ENCODE measurements at regions not wholly inside any gene's neighbourhood (a gene's known extent, or its start where the extent isn't known, plus 50 kb on each side); places are given as distances from the start of the nearest gene placed in this dataset.

GRCh38 chr11:19480540-19480939, 232.1 kb upstream of the NAV2 start:
- no peak for TF ChIP-seq POLR2AphosphoS5 (IDR thresholded peaks at IDR 0.05; ENCODE audit: low read depth, low read length)
- TF ChIP-seq, protein P1, sequence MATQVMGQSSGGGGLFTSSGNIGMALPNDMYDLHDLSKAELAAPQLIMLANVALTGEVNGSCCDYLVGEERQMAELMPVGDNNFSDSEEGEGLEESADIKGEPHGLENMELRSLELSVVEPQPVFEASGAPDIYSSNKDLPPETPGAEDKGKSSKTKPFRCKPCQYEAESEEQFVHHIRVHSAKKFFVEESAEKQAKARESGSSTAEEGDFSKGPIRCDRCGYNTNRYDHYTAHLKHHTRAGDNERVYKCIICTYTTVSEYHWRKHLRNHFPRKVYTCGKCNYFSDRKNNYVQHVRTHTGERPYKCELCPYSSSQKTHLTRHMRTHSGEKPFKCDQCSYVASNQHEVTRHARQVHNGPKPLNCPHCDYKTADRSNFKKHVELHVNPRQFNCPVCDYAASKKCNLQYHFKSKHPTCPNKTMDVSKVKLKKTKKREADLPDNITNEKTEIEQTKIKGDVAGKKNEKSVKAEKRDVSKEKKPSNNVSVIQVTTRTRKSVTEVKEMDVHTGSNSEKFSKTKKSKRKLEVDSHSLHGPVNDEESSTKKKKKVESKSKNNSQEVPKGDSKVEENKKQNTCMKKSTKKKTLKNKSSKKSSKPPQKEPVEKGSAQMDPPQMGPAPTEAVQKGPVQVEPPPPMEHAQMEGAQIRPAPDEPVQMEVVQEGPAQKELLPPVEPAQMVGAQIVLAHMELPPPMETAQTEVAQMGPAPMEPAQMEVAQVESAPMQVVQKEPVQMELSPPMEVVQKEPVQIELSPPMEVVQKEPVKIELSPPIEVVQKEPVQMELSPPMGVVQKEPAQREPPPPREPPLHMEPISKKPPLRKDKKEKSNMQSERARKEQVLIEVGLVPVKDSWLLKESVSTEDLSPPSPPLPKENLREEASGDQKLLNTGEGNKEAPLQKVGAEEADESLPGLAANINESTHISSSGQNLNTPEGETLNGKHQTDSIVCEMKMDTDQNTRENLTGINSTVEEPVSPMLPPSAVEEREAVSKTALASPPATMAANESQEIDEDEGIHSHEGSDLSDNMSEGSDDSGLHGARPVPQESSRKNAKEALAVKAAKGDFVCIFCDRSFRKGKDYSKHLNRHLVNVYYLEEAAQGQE (IDR thresholded peaks at IDR 0.05; ENCODE audit: insufficient read depth in 1 of 2, low read depth in 2 of 2, low read length in 2 of 2), result no peak
- no peak for TF ChIP-seq TAF1 (IDR thresholded peaks at IDR 0.05; ENCODE audit: borderline replicate concordance, insufficient read depth, low read length)
- TF ChIP-seq FOXP2 (optimal IDR thresholded peaks at IDR 0.05; ENCODE audit: borderline replicate concordance, extremely low read depth, extremely low read length, insufficient read depth), result no peak
- TF ChIP-seq SIN3A (IDR thresholded peaks at IDR 0.05; ENCODE audit: borderline replicate concordance, insufficient read depth, low read length), result no peak

DNA sequence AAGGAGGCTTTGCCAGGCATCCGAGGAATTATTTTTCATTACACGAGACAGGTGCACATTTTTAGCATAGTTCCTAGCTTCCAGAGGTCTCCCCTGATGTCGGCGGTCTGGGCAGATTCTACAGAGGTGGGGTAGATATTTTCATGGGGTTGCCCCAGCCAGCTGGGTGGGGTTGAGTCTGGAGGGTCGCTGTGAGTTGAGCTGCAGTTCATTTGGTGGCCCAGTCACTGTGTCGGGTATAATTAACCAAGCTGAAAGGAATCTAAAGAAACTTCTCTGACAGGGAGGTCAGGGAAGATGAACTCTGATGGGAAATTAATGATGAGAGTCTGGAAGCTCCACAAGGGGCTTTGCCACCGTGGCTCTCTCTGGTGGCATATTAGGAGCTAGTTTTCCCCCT, 233.7 kb upstream of the NAV2 start:
- TF ChIP-seq POLR2AphosphoS5 (IDR thresholded peaks at IDR 0.05; ENCODE audit: low read depth, low read length) (no peak), FOXP2 (optimal IDR thresholded peaks at IDR 0.05; ENCODE audit: borderline replicate concordance, extremely low read depth, extremely low read length, insufficient read depth) (no peak)
- TF ChIP-seq, protein P1 (IDR thresholded peaks at IDR 0.05; ENCODE audit: insufficient read depth in 1 of 2, low read depth in 2 of 2, low read length in 2 of 2), result no peak

GRCh38 chr11:19474954-19475721, 234.4 kb upstream of the E2F8 start:
- TF ChIP-seq FOXP2 (optimal IDR thresholded peaks at IDR 0.05; ENCODE audit: borderline replicate concordance, extremely low read depth, extremely low read length, insufficient read depth) (no peak), TAF1 (IDR thresholded peaks at IDR 0.05; ENCODE audit: borderline replicate concordance, insufficient read depth, low read length) (no peak), POLR2AphosphoS5 (IDR thresholded peaks at IDR 0.05; ENCODE audit: low read depth, low read length) (no peak)
- TF ChIP-seq, protein P1 (IDR thresholded peaks at IDR 0.05; ENCODE audit: insufficient read depth in 1 of 2, low read depth in 2 of 2, low read length in 2 of 2), result no peak

DNA sequence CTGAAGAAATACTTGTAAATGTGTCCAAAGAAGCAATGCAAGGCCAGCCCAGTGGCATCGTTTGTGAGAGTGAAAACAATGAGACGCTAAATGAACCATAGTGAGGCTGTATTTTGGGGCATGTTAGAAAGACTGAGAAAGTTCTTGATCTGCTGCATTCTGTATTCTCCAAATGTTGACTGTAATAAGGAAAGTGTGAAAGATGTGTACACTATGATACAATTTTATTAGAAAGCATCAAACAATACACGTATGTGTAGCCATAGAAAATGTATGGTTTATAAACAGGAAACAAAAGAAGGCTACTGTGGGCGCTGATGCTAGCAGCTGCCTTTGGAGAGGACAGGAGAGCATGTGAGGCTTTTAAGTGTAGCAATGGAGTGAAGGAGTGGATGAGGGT, 233.5 kb upstream of the E2F8 start:
- TF ChIP-seq, protein P1 (IDR thresholded peaks at IDR 0.05; ENCODE audit: insufficient read depth in 1 of 2, low read depth in 2 of 2, low read length in 2 of 2), result no peak
- TF ChIP-seq FOXP2 (optimal IDR thresholded peaks at IDR 0.05; ENCODE audit: borderline replicate concordance, extremely low read depth, extremely low read length, insufficient read depth) (no peak), POLR2AphosphoS5 (IDR thresholded peaks at IDR 0.05; ENCODE audit: low read depth, low read length) (no peak), SIN3A (IDR thresholded peaks at IDR 0.05; ENCODE audit: borderline replicate concordance, insufficient read depth, low read length) (no peak), TAF1 (IDR thresholded peaks at IDR 0.05; ENCODE audit: borderline replicate concordance, insufficient read depth, low read length) (no peak)

- TF ChIP-seq POLR2AphosphoS5 (IDR thresholded peaks at IDR 0.05; ENCODE audit: low read depth, low read length) (no peak), SIN3A (IDR thresholded peaks at IDR 0.05; ENCODE audit: borderline replicate concordance, insufficient read depth, low read length) (no peak), FOXP2 (optimal IDR thresholded peaks at IDR 0.05; ENCODE audit: borderline replicate concordance, extremely low read depth, extremely low read length, insufficient read depth) (no peak), TAF1 (IDR thresholded peaks at IDR 0.05; ENCODE audit: borderline replicate concordance, insufficient read depth, low read length) (no peak)
- TF ChIP-seq, protein P1 (IDR thresholded peaks at IDR 0.05; ENCODE audit: insufficient read depth in 1 of 2, low read depth in 2 of 2, low read length in 2 of 2), result no peak
Measured at GRCh38 chr11:19472679-19473078, 231.9 kb upstream of the E2F8 start.

Measured in PFSK-1 (cell line).